DOHH2 (cell line): ENCODE measurements at regions not wholly inside any gene's neighbourhood (a gene's known extent, or its start where the extent isn't known, plus 50 kb on each side); places are given as distances from the start of the nearest gene placed in this dataset.

ENCODE experiments used
- H3F3A ChIP-seq: fragments of 200-600 bp; sonication (generic), shearing (Covaris generic); 2 replicates; pipeline ENCODE4 v1.6.0; 2016; ENCODE audit warnings: antibody characterized with exemption, mild to moderate bottlenecking; ENCODE audit not compliant: control insufficient read depth, insufficient read depth
- H3K27ac ChIP-seq: fragments of 200-600 bp; sonication (generic); 2 replicates; pipeline ENCODE4 v1.5.1; 2014; ENCODE audit warnings: low read depth, mild to moderate bottlenecking, low read length, moderate library complexity
- H3K27me3 ChIP-seq: fragments of 200-600 bp; sonication (generic); 2 replicates; pipeline ENCODE4 v1.6.1; 2014; ENCODE audit warnings: mild to moderate bottlenecking, low read length, mixed read lengths; ENCODE audit not compliant: control insufficient read depth
- H3K36me3 ChIP-seq: fragments of 200-600 bp; sonication (generic); 2 replicates; pipeline ENCODE4 v1.6.1; 2014; ENCODE audit warnings: mild to moderate bottlenecking, low read length, moderate library complexity, mixed read lengths; ENCODE audit not compliant: control insufficient read depth
- H3K4me1 ChIP-seq: fragments of 200-600 bp; sonication (generic); 2 replicates; pipeline ENCODE4 v1.6.1; 2014; ENCODE audit warnings: mild to moderate bottlenecking, low read length, mixed read lengths; ENCODE audit not compliant: control insufficient read depth
- H3K4me2 ChIP-seq: fragments of 200-600 bp; sonication (generic); 2 replicates; pipeline ENCODE4 v1.6.0; 2014; ENCODE audit warnings: mild to moderate bottlenecking, low read length, moderate library complexity
- H3K4me3 ChIP-seq: fragments of 200-600 bp; sonication (generic); 2 replicates; pipeline ENCODE4 v1.5.1; 2014; ENCODE audit warnings: mild to moderate bottlenecking, low read length, mixed read lengths
- H3K79me2 ChIP-seq: fragments of 200-600 bp; sonication (generic); 2 replicates; pipeline ENCODE4 v1.6.1; 2014; ENCODE audit warnings: mild to moderate bottlenecking, low read length, mixed read lengths; ENCODE audit not compliant: control insufficient read depth
- H3K9me2 ChIP-seq: fragments of 200-600 bp; sonication (generic); replicated peaks from 2 replicates; pipeline ENCODE4 v1.6.1; 2014; ENCODE audit warnings: mild to moderate bottlenecking, low read length, mixed read lengths; ENCODE audit not compliant: control insufficient read depth
- H3K9me3 ChIP-seq: fragments of 200-600 bp; sonication (generic); 2 replicates; pipeline ENCODE4 v1.6.1; 2014; ENCODE audit warnings: antibody characterized with exemption, low read length, mixed read lengths; ENCODE audit not compliant: control insufficient read depth, insufficient read depth
- H4K20me1 ChIP-seq: fragments of 200-600 bp; sonication (generic); 2 replicates; pipeline ENCODE4 v1.6.0; 2014; ENCODE audit warnings: low read depth, mild to moderate bottlenecking, antibody characterized with exemption, low read length, moderate library complexity; ENCODE audit not compliant: control insufficient read depth, insufficient read depth
- EZH2phosphoT487 ChIP-seq: fragments of 200-600 bp; sonication (generic); IDR thresholded peaks from 2 replicates; pipeline ENCODE4 v1.6.1; 2017; ENCODE audit warnings: borderline replicate concordance, mild to moderate bottlenecking, antibody characterized with exemption, low read length, moderate library complexity, mixed read lengths
- TF ChIP-seq, protein P1 (sequence below): fragments of 200-600 bp; sonication (generic); IDR thresholded peaks from one replicate; pipeline ENCODE4 v1.5.1; 2014; ENCODE audit warnings: antibody characterized with exemption, mild to moderate bottlenecking, low read depth, low read length; ENCODE audit not compliant: poor library complexity, severe bottlenecking

GRCh38 chr15:29526802-29527201 is 257.2 kb upstream of the NSMCE3 start:
- H3K4me2 ChIP-seq = no peak overlapping the region
- no peaks in the 10 kb centered on the region for H4K20me1 ChIP-seq
- no peaks in the 10 kb centered on the region for H3K36me3 ChIP-seq
- H3K9me2 ChIP-seq = no peaks in the 10 kb centered on the region
- H3K9me3 ChIP-seq = no peaks in the 10 kb centered on the region
- no peaks in the 10 kb centered on the region for H3K27me3 ChIP-seq
- H3K27ac ChIP-seq = no peak overlapping the region
- H3K4me1 ChIP-seq = no peaks in the 10 kb centered on the region
- no peak overlapping the region for H3K4me3 ChIP-seq
- H3F3A ChIP-seq = no peaks in the 10 kb centered on the region
- no peaks in the 10 kb centered on the region for H3K79me2 ChIP-seq
- TF ChIP-seq, protein P1, sequence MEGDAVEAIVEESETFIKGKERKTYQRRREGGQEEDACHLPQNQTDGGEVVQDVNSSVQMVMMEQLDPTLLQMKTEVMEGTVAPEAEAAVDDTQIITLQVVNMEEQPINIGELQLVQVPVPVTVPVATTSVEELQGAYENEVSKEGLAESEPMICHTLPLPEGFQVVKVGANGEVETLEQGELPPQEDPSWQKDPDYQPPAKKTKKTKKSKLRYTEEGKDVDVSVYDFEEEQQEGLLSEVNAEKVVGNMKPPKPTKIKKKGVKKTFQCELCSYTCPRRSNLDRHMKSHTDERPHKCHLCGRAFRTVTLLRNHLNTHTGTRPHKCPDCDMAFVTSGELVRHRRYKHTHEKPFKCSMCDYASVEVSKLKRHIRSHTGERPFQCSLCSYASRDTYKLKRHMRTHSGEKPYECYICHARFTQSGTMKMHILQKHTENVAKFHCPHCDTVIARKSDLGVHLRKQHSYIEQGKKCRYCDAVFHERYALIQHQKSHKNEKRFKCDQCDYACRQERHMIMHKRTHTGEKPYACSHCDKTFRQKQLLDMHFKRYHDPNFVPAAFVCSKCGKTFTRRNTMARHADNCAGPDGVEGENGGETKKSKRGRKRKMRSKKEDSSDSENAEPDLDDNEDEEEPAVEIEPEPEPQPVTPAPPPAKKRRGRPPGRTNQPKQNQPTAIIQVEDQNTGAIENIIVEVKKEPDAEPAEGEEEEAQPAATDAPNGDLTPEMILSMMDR = no peak
- no peak for TF ChIP-seq EZH2phosphoT487

DNA sequence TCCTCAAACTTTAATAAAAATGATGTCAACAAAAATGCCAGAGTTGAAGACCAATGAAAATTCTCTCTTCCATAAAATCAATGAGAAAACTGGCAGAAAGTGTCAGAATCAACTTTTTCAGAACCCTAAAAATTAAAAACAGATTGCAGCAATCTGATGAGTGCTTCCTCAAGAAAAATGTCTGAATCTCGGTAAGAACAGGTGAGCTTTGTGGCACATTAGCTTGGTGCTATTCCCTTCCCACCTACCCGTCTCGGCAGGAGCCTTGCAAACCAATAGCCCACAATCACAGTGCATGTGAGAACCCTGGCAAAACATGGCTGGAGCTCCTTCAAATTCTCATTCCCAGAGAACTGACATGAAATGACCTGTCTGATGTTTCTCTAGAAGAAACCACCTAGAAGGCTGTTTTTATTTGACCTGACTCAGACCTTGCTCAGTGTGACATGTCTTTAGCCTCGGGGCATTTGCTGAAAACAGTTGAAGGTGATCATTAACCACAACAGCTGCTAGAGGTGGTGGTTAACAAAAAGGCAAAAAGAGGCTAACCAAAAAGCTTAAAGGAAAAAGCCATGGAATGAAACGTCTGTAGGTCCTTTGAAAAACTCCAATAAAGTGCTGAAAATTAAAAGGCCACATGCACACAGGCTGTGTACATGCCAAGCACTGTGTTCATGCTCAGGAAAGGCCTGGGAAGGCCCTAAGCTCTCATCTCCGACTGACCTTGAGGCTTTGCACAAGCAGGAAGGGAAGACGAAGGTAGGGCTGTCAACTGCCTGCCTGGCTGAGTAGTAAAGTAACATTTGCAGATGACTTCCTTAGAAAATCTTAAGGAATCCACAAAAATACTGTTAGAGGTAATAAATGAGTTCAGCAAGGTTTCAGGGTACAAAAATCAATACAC is 253.0 kb upstream of the NSMCE3 start:
- H3K4me2 ChIP-seq = no peak overlapping the region
- no peak overlapping the region for H3K4me3 ChIP-seq
- no peaks in the 10 kb centered on the region for H3K4me1 ChIP-seq

GRCh38 chr15:29518442-29518841 is 248.8 kb upstream of the NSMCE3 start:
- no peaks in the 10 kb centered on the region for H3K9me2 ChIP-seq
- TF ChIP-seq, protein P1 = no peak
- TF ChIP-seq EZH2phosphoT487 = no peak
- H3F3A ChIP-seq = no peaks in the 10 kb centered on the region
- H3K27ac ChIP-seq = no peak overlapping the region
- H3K27me3 ChIP-seq = no peaks in the 10 kb centered on the region
- H3K4me3 ChIP-seq = no peak overlapping the region
- H3K4me1 ChIP-seq = no peaks in the 10 kb centered on the region
- H4K20me1 ChIP-seq = no peaks in the 10 kb centered on the region
- no peak overlapping the region for H3K4me2 ChIP-seq
- no peaks in the 10 kb centered on the region for H3K79me2 ChIP-seq
- no peaks in the 10 kb centered on the region for H3K36me3 ChIP-seq
- H3K9me3 ChIP-seq = no peaks in the 10 kb centered on the region; the same call in 1 of the 2 replicates

More for the DNA sequence above, 253.0 kb upstream of the NSMCE3 start:
- H3K9me3 ChIP-seq = no peaks in the 10 kb centered on the region; the same call in 1 of the 2 replicates
- TF ChIP-seq EZH2phosphoT487 = no peak
- TF ChIP-seq, protein P1 = no peak
- no peaks in the 10 kb centered on the region for H3F3A ChIP-seq
- no peaks in the 10 kb centered on the region for H3K27me3 ChIP-seq
- no peaks in the 10 kb centered on the region for H3K36me3 ChIP-seq
- no peaks in the 10 kb centered on the region for H4K20me1 ChIP-seq
- no peaks in the 10 kb centered on the region for H3K79me2 ChIP-seq
- H3K9me2 ChIP-seq = no peaks in the 10 kb centered on the region
- H3K27ac ChIP-seq = no peak overlapping the region
